ENCODE measurements at regions not wholly inside any gene's neighbourhood (a gene's known extent, or its start where the extent isn't known, plus 50 kb on each side); places are given as distances from the start of the nearest gene placed in this dataset.

DNA sequence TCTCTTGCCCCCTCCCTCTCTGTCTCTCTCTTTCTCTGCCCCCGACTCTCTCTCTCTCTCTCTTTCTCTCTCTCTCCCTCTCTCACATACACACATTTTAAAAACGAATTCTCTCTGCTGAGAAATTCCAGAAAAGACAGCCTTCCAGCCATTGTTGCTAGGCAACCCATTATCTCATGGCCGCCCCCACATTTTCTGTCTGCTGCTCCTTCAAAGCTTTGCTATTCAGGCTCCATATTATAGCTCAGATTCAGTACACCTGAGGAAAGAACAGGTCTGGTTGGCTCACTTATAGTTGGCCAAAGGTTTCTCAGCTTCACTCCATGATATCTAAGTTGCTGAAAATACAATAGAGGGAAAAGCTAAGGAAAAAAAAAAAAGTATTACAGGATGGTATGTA, 174.4 kb upstream of the RADX start:
- H3K4me3 ChIP-seq: no peak overlapping the region
- DNase-seq (ENCODE audit: low spot score) (no peak), ATAC-seq (ENCODE audit: insufficient number of reproducible peaks, low FRiP score, low read depth) (no peak)
- no peaks in the 10 kb centered on the region for H3K36me3 ChIP-seq
- no peaks in the 10 kb centered on the region for H3K27me3 ChIP-seq (replicated peaks; ENCODE audit: insufficient read depth)
- no peak overlapping the region for H3K27ac ChIP-seq
- H3K9me3 ChIP-seq: no peaks in the 10 kb centered on the region
- no peaks in the 10 kb centered on the region for H3K4me1 ChIP-seq (ENCODE audit: control insufficient read depth in 1 of 2, low read depth in 2 of 2)
- TF ChIP-seq, protein P1, sequence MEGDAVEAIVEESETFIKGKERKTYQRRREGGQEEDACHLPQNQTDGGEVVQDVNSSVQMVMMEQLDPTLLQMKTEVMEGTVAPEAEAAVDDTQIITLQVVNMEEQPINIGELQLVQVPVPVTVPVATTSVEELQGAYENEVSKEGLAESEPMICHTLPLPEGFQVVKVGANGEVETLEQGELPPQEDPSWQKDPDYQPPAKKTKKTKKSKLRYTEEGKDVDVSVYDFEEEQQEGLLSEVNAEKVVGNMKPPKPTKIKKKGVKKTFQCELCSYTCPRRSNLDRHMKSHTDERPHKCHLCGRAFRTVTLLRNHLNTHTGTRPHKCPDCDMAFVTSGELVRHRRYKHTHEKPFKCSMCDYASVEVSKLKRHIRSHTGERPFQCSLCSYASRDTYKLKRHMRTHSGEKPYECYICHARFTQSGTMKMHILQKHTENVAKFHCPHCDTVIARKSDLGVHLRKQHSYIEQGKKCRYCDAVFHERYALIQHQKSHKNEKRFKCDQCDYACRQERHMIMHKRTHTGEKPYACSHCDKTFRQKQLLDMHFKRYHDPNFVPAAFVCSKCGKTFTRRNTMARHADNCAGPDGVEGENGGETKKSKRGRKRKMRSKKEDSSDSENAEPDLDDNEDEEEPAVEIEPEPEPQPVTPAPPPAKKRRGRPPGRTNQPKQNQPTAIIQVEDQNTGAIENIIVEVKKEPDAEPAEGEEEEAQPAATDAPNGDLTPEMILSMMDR (IDR thresholded peaks at IDR 0.05): no peak

DNA sequence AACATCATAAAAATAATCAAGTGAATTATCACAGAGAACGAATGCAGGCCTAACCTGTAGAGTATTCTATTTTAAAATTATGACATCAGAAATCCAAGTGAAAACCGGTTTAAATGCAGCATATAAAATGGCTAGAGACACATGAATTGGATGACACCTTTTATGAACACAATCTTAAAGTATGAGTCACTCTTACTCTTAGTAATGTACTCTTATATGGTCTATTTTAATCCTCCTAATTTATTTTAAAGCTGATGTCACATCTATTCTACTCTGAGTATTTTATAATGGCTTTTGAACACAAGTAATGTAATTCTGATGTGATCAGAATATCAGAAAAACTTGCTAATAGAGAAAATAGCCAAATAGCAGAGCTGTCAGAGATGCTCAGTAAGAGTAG, 161.4 kb upstream of the RADX start:
- H3K4me3 ChIP-seq: no peak overlapping the region
- no peak for ATAC-seq (ENCODE audit: insufficient number of reproducible peaks, low FRiP score, low read depth)
- TF ChIP-seq, protein P1 (IDR thresholded peaks at IDR 0.05): no peak

DNA sequence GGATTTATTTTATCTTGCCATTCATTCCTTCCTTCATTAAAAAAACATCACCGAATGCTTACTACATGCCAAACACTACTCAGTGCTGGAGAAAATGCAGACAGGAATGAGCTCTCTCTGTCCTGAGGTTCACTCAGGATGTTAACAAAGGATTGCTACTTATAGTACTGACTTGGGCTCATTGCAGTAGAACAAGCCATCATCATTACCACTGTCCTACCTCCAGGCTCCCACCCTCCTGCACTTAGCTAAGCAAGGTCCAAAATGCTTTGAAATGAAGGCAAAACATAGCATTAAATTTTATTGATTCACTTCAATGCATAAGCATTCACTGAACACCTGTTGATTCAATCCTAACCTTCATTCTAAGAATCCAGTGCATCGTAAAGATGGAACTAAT, 159.8 kb upstream of the RADX start:
- no peaks in the 10 kb centered on the region for H3K9me3 ChIP-seq
- no peak overlapping the region for H3K27ac ChIP-seq
- no peaks in the 10 kb centered on the region for H3K36me3 ChIP-seq
- no peaks in the 10 kb centered on the region for H3K4me1 ChIP-seq (ENCODE audit: control insufficient read depth in 1 of 2, low read depth in 2 of 2)
- H3K27me3 ChIP-seq (replicated peaks; ENCODE audit: insufficient read depth): no peaks in the 10 kb centered on the region
- ATAC-seq (ENCODE audit: insufficient number of reproducible peaks, low FRiP score, low read depth) (no peak), DNase-seq (ENCODE audit: low spot score) (no peak)
- no peak overlapping the region for H3K4me3 ChIP-seq
- TF ChIP-seq, protein P1 (IDR thresholded peaks at IDR 0.05): no peak

More for the DNA sequence above, 161.4 kb upstream of the RADX start:
- H3K36me3 ChIP-seq: no peaks in the 10 kb centered on the region
- no peaks in the 10 kb centered on the region for H3K9me3 ChIP-seq
- H3K27me3 ChIP-seq (replicated peaks; ENCODE audit: insufficient read depth): no peaks in the 10 kb centered on the region
- DNase-seq (ENCODE audit: low spot score): no peak
- no peaks in the 10 kb centered on the region for H3K4me1 ChIP-seq (ENCODE audit: control insufficient read depth in 1 of 2, low read depth in 2 of 2)
- no peak overlapping the region for H3K27ac ChIP-seq

DNA sequence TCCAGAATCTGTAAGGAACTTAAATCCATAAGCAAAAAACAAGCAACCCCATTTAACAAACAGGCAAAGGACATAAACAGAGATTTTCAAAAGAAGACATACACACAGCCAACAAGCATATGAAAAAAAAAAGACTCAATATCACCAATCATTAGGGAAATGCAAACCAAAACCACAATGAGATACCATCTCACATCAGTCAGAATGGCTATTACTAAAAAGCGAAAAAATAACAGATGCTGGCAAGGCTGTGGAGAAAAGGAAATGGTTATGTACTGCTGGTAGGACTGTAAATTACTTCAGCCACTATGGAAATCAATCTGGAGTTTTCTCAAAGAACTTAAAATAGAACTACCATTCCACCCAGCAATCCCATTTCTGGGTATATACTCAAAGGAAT, 156.8 kb upstream of the RADX start:
- Histone ChIP-seq H3K36me3 (no peaks in the 10 kb centered on the region), H3K4me1 (ENCODE audit: control insufficient read depth in 1 of 2, low read depth in 2 of 2) (no peaks in the 10 kb centered on the region), H3K27me3 (replicated peaks; ENCODE audit: insufficient read depth) (no peaks in the 10 kb centered on the region), H3K4me3 (no peak overlapping the region), H3K27ac (no peak overlapping the region), H3K9me3 (no peaks in the 10 kb centered on the region)
- no peak for DNase-seq (ENCODE audit: low spot score)
- ATAC-seq (ENCODE audit: insufficient number of reproducible peaks, low FRiP score, low read depth): no peak
- TF ChIP-seq, protein P1 (IDR thresholded peaks at IDR 0.05): no peak

DNA sequence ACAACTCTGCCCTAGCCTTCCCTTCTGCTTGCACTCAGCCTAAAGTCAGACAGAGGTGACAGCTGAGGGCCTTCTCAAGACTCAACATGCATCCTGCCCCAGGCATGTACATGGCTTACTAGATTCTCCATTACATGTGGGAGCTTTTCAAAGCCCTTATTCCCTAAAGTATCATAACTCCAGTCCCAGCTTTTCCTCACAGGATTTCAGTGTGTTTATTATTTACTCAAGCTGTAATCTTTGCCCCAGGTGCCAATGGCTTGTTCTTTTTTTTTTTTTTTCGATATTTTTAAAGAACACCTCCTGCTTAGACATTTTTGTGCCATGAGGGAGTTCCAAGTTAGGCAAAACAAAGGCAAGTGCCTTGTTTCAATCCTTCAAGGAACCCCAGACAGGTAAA, 154.0 kb upstream of the RADX start:
- no peak for ATAC-seq (ENCODE audit: insufficient number of reproducible peaks, low FRiP score, low read depth)
- no peak overlapping the region for H3K27ac ChIP-seq
- TF ChIP-seq, protein P1 (IDR thresholded peaks at IDR 0.05): no peak
- DNase-seq (ENCODE audit: low spot score): no peak
- H3K4me1 ChIP-seq (ENCODE audit: control insufficient read depth in 1 of 2, low read depth in 2 of 2): no peaks in the 10 kb centered on the region
- no peak overlapping the region for H3K4me3 ChIP-seq
- H3K9me3 ChIP-seq: no peaks in the 10 kb centered on the region
- H3K36me3 ChIP-seq: no peaks in the 10 kb centered on the region
- no peaks in the 10 kb centered on the region for H3K27me3 ChIP-seq (replicated peaks; ENCODE audit: insufficient read depth)

Data from thoracic aorta (tissue), 2 donors.